Transverse colon (tissue), 3 donors: ENCODE measurements at regions not wholly inside any gene's neighbourhood (a gene's known extent, or its start where the extent isn't known, plus 50 kb on each side); places are given as distances from the start of the nearest gene placed in this dataset.

Experiments used
- CTCF ChIP-seq, 5 experiments: fragments of 200-600 bp in 3 of 5; fragments of 450-650 bp in 2 of 5; sonication (generic) in 3 of 5; IDR thresholded peaks; 1 replicate in 2 of 5; 2 replicates in 3 of 5; pipeline ENCODE4 v1.5.1; 2016 to 2017; ENCODE audit warnings: antibody characterized with exemption in 5 of 5, inconsistent platforms in 3 of 5, mild to moderate bottlenecking in 2 of 5, moderate library complexity in 1 of 5
- EP300 ChIP-seq: sonication (generic); formaldehyde crosslinking; IDR thresholded peaks from one replicate; pipeline ENCODE4 v1.6.1; 2017; ENCODE audit warnings: antibody characterized with exemption, low read depth
- POLR2A ChIP-seq: fragments of 450-650 bp; IDR thresholded peaks from one replicate; pipeline ENCODE4 v1.6.1; 2016; ENCODE audit warnings: antibody characterized with exemption, mild to moderate bottlenecking, moderate library complexity

DNA sequence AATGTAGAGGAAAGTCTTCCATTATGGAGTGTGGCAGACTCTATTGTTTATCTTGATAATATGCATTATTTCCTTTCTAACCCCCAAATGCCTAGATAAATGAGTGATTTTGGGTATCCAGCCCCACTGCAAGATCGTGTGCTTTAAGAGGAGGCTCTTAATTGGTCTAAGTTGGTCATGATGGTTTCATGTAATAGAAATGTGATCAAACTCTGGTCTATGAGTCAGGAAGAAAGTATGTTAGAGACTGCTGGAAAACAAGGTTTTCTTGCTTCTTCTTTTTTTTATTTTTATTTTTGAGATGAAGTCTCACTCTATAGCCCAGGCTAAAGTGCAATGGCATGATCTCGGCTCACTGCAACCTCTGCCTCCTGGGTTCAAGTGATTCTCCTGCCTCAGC is 344.5 kb upstream of the TNP1 start:
- TF ChIP-seq EP300: no peak
- TF ChIP-seq CTCF (IDR thresholded peaks at IDR 0.05): no peak
- no peak for TF ChIP-seq POLR2A
